Lung (tissue), 11 donors: ENCODE measurements at regions not wholly inside any gene's neighbourhood (a gene's known extent, or its start where the extent isn't known, plus 50 kb on each side); places are given as distances from the start of the nearest gene placed in this dataset.
"Not testable (repeated sequence)": the region's sequence is repeated elsewhere in the genome, so short reads cannot be mapped to it uniquely, and the experiment has no call there.

ENCODE experiments used
- ATAC-seq: fragments of 200-7000 bp; cut with Tn5 transposase; one replicate; pipeline ENCODE4 v1.9.1; 2020; ENCODE audit warnings: moderate number of reproducible peaks; ENCODE audit not compliant: insufficient read depth, low FRiP score
- DNase-seq, 3 donors: peaks; one replicate each; pipeline ENCODE4 v3.0.0-alpha.2; 2013 to 2017
- H3K27ac ChIP-seq, 2 donors: one replicate each; pipeline ENCODE4 v1.5.1; 2013; ENCODE audit warnings: mild to moderate bottlenecking in 2 of 2, moderate library complexity in 2 of 2, control low read depth in 1 of 2, inconsistent platforms in 1 of 2, low read depth in 1 of 2, low read length in 1 of 2
- H3K27me3 ChIP-seq, 3 donors: one replicate each; pipeline ENCODE4 v1.5.1; 2013; ENCODE audit warnings: low read length in 2 of 3; ENCODE audit not compliant: control insufficient read depth in 3 of 3, insufficient read depth in 3 of 3
- H3K36me3 ChIP-seq, 4 donors: one replicate each; pipeline ENCODE4 v1.5.1; 2013; ENCODE audit warnings: low read length in 4 of 4, mild to moderate bottlenecking in 1 of 4, moderate library complexity in 1 of 4; ENCODE audit not compliant: control insufficient read depth in 4 of 4, insufficient read depth in 4 of 4
- H3K4me1 ChIP-seq, 5 donors: one replicate each; pipeline ENCODE4 v1.5.1; 2013; ENCODE audit warnings: low read length in 5 of 5, mild to moderate bottlenecking in 2 of 5, moderate library complexity in 1 of 5; ENCODE audit not compliant: control insufficient read depth in 5 of 5, insufficient read depth in 5 of 5
- H3K4me3 ChIP-seq: one replicate; pipeline ENCODE4 v1.5.1; 2013; ENCODE audit warnings: mild to moderate bottlenecking, control low read depth, moderate library complexity
- H3K9ac ChIP-seq, 2 donors: one replicate each; pipeline ENCODE4 v1.5.1; 2013; ENCODE audit warnings: low read length in 2 of 2, control low read depth in 1 of 2; ENCODE audit not compliant: insufficient read depth in 1 of 2
- H3K9me3 ChIP-seq, 4 donors: one replicate each; pipeline ENCODE4 v1.5.1; 2013; ENCODE audit warnings: low read length in 3 of 4, mild to moderate bottlenecking in 1 of 4, moderate library complexity in 1 of 4; ENCODE audit not compliant: control insufficient read depth in 4 of 4, insufficient read depth in 3 of 4
- CTCF ChIP-seq: IDR thresholded peaks from 2 replicates; pipeline ENCODE4 v1.5.1; 2012; ENCODE audit warnings: mild to moderate bottlenecking; ENCODE audit errors: control extremely low read depth, extremely low read depth
- WGBS, 2 donors: extraction: QIAGEN DNeasy Blood & Tissue Kit; methylation state at CpG; one replicate each; pipeline ENCODE4 v1.1.7; 2013; 5-methylcytosine and 5-hydroxymethylcytosine counted together
- donor health status: control.
- donor health status: control.
- donor health status: Bipolar disorder and iron deficiency.
- donor health status: healthy.
- donor health status: DM: yes; HTN: yes; CAD: no.

- Histone ChIP-seq H3K27me3 (no peaks in the 10 kb centered on the region), H3K9ac (no peak overlapping the region), H3K27ac (no peak overlapping the region), H3K36me3 (no peaks in the 10 kb centered on the region), H3K9me3 (no peaks in the 10 kb centered on the region), H3K4me1 (no peaks in the 10 kb centered on the region), H3K4me3 (no peak overlapping the region)
- WGBS, 2 donors: 73 to 97% methylated on average over 2 of the region's 2 CpGs
- no peak for TF ChIP-seq CTCF
- DNase-seq (no peak), ATAC-seq (no peak)
Measured at GRCh38 chr10:60473557-60473956, 83.9 kb upstream of the ANK3 start.

DNA sequence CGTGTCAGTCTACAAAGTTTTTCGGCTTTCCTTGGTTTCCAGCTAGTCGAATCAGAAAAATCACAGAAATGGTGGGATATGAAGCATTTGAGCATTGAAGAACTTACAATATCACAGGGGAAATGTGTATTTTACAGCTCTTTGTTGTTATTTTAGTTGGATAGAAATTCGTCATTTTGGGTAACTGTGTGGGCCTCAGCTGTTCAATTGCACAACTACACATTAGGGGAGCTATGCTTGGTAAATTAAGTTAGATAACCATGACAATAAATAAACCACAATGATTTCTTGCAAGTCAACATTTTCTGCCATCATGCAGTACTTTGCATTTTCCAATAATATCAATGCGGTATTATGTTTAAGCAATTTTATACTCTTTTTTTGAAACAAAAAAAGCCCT, 80.4 kb upstream of the ANK3 start:
- Histone ChIP-seq H3K4me1 (no peaks in the 10 kb centered on the region), H3K27me3 (no peaks in the 10 kb centered on the region), H3K4me3 (no peak overlapping the region), H3K36me3 (no peaks in the 10 kb centered on the region), H3K9ac (no peak overlapping the region), H3K9me3 (no peaks in the 10 kb centered on the region), H3K27ac (no peak overlapping the region)
- WGBS, 2 donors: 96% methylated on average over 5 of the region's 5 CpGs
- no peak for DNase-seq
- ATAC-seq: no peak
- no peak for TF ChIP-seq CTCF

DNA sequence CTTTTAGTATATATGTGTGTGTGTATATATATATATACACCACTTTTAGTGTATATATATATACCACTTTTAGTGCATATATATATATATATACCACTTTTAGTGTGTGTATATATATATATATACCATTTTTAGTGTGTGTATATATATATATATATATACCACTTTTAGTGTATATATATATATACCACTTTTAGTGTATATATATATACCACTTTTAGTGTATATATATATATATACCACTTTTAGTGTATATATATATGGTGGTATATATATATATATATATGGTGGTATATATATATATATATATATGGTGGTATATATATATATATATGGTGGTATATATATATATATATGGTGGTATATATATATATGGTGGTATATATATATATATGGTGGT, 79.5 kb upstream of the ANK3 start:
- H3K27ac ChIP-seq, H3K36me3 ChIP-seq, H3K9me3 ChIP-seq, H3K4me1 ChIP-seq, H3K27me3 ChIP-seq, DNase-seq, H3K4me3 ChIP-seq, ATAC-seq, H3K9ac ChIP-seq: not testable (repeated sequence)

- TF ChIP-seq CTCF: no peak
- Histone ChIP-seq H3K4me3 (no peak overlapping the region), H3K4me1 (no peaks in the 10 kb centered on the region), H3K27ac (no peak overlapping the region), H3K9me3 (no peaks in the 10 kb centered on the region), H3K36me3 (no peaks in the 10 kb centered on the region), H3K27me3 (no peaks in the 10 kb centered on the region), H3K9ac (no peak overlapping the region)
- no peak for DNase-seq
- 83 to 92% methylated on average over 3 of the region's 3 CpGs for WGBS, 2 donors
- ATAC-seq: no peak
Measured at GRCh38 chr10:60467202-60467546, 77.5 kb upstream of the ANK3 start.
